AG09309 (cell line): ENCODE measurements at regions not wholly inside any gene's neighbourhood (a gene's known extent, or its start where the extent isn't known, plus 50 kb on each side); places are given as distances from the start of the nearest gene placed in this dataset.
"Not testable (repeated sequence)": the region's sequence is repeated elsewhere in the genome, so short reads cannot be mapped to it uniquely, and the experiment has no call there.

Experiments used
- DNase-seq: peaks from one replicate; pipeline ENCODE4 v3.0.0-alpha.2; 2010; ENCODE audit warnings: low read depth
- H3K4me3 ChIP-seq: 2 replicates; pipeline ENCODE4 v1.5.1; 2011; ENCODE audit warnings: mild to moderate bottlenecking, low read depth, low read length, moderate library complexity; ENCODE audit not compliant: control insufficient read depth
- TF ChIP-seq, protein P1 (sequence below): IDR thresholded peaks from 2 replicates; pipeline ENCODE4 v1.5.1; 2011; ENCODE audit warnings: mild to moderate bottlenecking, low read depth, low read length, inconsistent platforms; ENCODE audit not compliant: insufficient read depth, control insufficient read depth; ENCODE audit errors: missing control alignments

DNA sequence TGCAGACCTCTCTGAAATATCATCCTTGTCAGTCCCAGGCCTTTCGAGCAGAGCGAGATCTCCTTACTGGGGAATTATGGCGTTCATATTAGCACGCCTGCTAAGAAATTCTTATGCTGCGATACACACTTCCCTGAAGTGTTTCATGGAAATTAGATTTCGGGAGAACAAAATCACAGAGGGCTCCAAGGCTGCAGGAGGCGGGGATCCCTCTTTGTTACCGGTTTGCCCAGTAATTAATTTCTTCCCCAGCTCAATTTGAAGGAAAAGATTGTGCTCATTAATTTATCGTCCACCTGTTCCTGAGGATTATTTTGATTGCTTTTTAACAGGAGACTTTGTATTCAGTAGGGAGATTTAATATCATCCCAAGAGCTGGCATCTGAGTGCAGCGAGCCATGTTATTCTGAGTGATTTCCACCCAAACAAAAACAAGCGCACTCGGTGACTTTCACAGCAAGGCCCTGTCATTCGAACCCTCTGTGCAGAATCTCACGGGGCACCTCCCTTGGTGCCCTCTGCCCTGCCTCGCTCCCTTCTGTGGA lies 202.3 kb upstream of the GALNT2 start:
- DNase-seq = no peak
- H3K4me3 ChIP-seq = no peak overlapping the region
- TF ChIP-seq, protein P1, sequence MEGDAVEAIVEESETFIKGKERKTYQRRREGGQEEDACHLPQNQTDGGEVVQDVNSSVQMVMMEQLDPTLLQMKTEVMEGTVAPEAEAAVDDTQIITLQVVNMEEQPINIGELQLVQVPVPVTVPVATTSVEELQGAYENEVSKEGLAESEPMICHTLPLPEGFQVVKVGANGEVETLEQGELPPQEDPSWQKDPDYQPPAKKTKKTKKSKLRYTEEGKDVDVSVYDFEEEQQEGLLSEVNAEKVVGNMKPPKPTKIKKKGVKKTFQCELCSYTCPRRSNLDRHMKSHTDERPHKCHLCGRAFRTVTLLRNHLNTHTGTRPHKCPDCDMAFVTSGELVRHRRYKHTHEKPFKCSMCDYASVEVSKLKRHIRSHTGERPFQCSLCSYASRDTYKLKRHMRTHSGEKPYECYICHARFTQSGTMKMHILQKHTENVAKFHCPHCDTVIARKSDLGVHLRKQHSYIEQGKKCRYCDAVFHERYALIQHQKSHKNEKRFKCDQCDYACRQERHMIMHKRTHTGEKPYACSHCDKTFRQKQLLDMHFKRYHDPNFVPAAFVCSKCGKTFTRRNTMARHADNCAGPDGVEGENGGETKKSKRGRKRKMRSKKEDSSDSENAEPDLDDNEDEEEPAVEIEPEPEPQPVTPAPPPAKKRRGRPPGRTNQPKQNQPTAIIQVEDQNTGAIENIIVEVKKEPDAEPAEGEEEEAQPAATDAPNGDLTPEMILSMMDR = no peak

DNA sequence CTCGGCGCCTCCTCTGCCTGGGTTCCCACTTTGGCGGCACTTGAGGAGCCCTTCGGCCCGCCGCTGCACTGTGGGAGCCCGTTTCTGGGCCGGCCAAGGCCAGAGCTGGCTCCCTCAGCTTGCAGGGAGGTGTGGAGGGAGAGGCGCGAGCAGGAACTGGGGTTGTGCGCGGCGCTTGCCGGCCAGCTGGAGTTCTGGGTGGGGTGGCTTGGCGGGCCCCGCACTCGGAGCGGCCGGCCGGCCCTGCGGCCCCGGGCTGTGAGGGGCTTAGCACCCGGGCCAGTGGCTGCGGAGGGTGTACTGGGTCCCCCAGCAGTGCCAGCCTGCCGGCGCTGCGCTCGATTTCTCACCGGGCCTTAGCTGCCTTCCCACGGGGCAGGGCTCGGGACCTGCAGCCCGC lies 201.7 kb upstream of the GALNT2 start:
- not testable (repeated sequence) for DNase-seq

DNA sequence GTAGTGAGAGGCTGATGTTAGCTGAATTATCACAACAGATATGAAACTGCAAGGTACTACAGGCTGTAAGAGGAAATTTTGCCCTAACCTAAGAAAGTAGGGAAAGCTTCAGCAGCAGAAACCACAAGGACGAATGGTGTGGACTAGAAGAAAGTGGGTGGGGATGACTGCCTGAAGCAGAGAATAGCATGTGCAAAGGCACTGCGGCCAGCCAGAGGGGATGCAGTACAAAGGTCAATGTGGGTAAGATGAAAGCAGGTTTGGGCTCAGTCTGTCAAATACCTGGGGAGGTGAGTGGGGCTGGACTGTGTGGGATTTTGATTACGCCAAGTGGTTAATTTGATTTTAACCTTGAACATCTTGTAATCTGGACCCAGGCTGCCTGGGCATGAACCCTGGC lies 199.3 kb upstream of the GALNT2 start:
- H3K4me3 ChIP-seq = no peak overlapping the region
- DNase-seq = no peak
- TF ChIP-seq, protein P1 = no peak

More for the DNA sequence above, 201.7 kb upstream of the GALNT2 start:
- H3K4me3 ChIP-seq = not testable (repeated sequence)

DNA sequence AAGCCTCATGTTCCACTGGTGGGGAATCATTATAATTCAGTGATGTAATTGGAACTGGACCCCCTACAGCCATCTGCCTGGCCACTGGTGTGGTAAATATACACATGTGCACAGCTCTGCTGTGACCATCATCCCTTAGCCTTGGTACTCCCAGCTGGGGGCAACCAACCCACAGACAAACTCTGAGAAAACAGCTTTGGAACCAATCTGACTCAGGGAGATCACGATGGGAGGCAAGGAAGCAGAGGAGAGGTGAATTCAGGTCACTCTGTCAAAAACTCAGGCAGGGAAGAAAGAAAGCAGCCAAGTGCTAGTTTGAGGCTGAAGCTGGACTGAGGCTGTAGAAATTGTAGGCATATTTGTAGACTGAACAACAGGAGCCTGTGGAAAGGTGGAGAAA lies 197.8 kb upstream of the GALNT2 start:
- no peak for DNase-seq
- no peak overlapping the region for H3K4me3 ChIP-seq
- TF ChIP-seq, protein P1 = no peak

DNA sequence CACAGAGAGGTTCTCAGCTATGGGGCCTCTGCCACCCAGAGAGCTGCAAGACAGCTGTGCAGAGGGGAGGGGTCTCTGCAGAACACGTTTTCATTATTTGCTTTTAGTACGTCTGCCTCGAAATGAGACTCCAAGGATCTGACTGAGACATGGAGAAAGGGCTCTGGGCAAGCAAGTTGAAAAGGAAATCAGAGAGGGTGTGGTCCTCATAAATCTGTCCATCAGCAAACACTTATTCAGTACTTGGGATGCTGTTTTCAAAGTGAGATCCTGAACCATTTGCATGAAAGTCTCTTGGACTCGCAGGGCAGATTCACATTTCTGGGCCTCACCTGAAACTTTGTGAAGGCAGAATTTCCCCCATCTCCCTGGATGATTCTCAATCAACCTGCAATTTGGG lies 197.4 kb upstream of the GALNT2 start:
- H3K4me3 ChIP-seq = no peak overlapping the region
- TF ChIP-seq, protein P1 = no peak
- DNase-seq = no peak

DNA sequence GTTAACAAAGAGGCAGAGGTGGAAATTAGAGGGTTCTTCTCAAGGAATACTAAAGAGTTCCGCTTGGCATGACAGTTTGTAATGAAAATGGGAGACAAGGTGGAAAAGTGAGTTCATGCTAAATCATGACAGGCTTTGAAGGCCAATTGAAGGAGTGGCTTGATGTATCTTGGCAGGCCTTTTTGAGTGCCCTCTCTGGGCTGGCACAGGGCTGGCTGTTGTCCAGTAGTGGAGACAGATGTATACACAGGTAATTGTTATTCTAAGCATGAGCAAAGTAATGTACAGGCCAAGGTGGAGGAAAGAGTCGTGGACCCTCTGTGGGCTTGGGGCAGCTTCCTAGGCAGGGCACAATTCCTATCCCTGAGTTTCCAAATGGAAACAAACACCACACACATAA lies 196.7 kb upstream of the GALNT2 start:
- no peak for DNase-seq
- TF ChIP-seq, protein P1 = no peak
- no peak overlapping the region for H3K4me3 ChIP-seq

DNA sequence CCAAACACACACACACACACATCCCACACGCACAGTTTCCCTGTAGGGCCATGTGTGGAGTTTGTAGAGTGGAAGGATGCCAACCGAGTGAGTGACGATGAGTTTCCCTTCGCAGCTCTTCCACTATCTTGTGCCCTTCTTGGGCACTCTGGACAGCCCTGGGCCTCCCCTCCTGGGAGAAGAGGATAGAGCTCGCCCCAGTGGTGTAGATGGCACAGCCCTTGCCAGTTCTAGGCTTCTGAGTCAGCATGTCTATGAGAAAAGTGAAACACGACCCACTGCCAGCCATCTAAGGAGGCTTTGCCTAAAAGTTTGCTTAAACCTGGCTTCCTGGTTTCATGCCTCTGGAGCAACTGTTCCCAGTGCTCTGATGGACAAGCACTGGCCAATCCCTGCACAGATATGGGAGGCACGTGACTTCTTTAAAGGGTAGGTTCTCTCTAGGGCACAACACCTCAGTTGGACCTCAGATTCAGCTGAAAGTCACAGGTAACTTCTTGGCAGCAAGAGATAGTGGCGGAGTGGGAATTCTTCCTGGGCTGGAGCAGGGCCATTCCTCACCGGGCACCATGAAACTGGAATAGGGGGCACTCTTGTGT lies 195.9 kb upstream of the GALNT2 start:
- H3K4me3 ChIP-seq = no peak overlapping the region
- DNase-seq = no peak
- TF ChIP-seq, protein P1 = no peak
